Right lobe of liver (tissue), 6 donors: ENCODE measurements at regions not wholly inside any gene's neighbourhood (a gene's known extent, or its start where the extent isn't known, plus 50 kb on each side); places are given as distances from the start of the nearest gene placed in this dataset.

Experiments
- ATAC-seq, 4 donors: fragments of 200-7000 bp; cut with Tn5 transposase; one replicate each; pipeline ENCODE4 v1.9.1; 2020; ENCODE audit warnings: mild to moderate bottlenecking in 4 of 4, moderate library complexity in 4 of 4
- DNase-seq, 3 donors: peaks; one replicate each; pipeline ENCODE4 v3.0.0-alpha.2; 2020
- H3K27ac ChIP-seq, 3 donors: fragments of 200-600 bp; one replicate each; pipeline ENCODE4 v1.8.0; 2022
- H3K27me3 ChIP-seq, 2 donors: fragments of 200-600 bp; one replicate each; pipeline ENCODE4 v1.8.0; 2022
- H3K36me3 ChIP-seq, 4 donors: fragments of 200-600 bp; sonication (generic) in 1 of 4; one replicate each; pipeline versions ENCODE4 v1.5.1 to v1.8.0; 2017 to 2022; ENCODE audit warnings: control low read depth in 1 of 4
- H3K4me1 ChIP-seq, 4 donors: fragments of 200-600 bp; sonication (generic) in 1 of 4; one replicate each; pipeline versions ENCODE4 v1.5.1 to v1.8.0; 2017 to 2022; ENCODE audit warnings: control low read depth in 1 of 4
- H3K4me3 ChIP-seq, 3 donors: fragments of 200-600 bp; one replicate each; pipeline ENCODE4 v1.8.0; 2022
- H3K9me3 ChIP-seq, 4 donors: fragments of 200-600 bp; sonication (generic) in 1 of 4; one replicate each; pipeline versions ENCODE4 v1.5.1 to v1.8.0; 2017 to 2022; ENCODE audit warnings: control low read depth in 1 of 4
- CTCF ChIP-seq, 4 donors: fragments of 200-600 bp in 3 of 4; fragments of 450-650 bp in 1 of 4; IDR thresholded peaks; one replicate each; pipeline versions ENCODE4 v1.5.1 to v1.8.0; 2016 to 2022; ENCODE audit warnings: antibody characterized with exemption in 4 of 4, mild to moderate bottlenecking in 2 of 4
- POLR2A ChIP-seq: fragments of 450-650 bp; IDR thresholded peaks from one replicate; pipeline ENCODE4 v1.6.1; 2017; ENCODE audit warnings: antibody characterized with exemption, mild to moderate bottlenecking
- WGBS: methylation state at CpG from one replicate; pipeline ENCODE4 v1.1.6; 2018; ENCODE audit warnings: low coverage, low lambda C conversion rate; ENCODE audit not compliant: insufficient coverage; ENCODE audit errors: missing lambda C conversion rate; 5-methylcytosine and 5-hydroxymethylcytosine counted together
- intact Hi-C, 2 donors: fragments of 100-400 bp; cut with DNase I; formaldehyde crosslinking; loops; one replicate each; pipeline versions ENCODE4 v1.11.2 to v1.14.1; 2022
- donor health status: DM: no; HTN: yes; CAD: no.
- donor health status: DM: no; HTN: no; CAD: no.
- donor health status: DM: no; HTN: no; CAD: no.
- donor health status: DM: no; HTN: yes; CAD: no.
- donor health status: DM: no; HTN: yes; CAD: no.

- Histone ChIP-seq H3K27me3 (no peaks in the 10 kb centered on the region), H3K4me1 (peaks cover 0 to 6% (median 0%) of the 10 kb centered on the region in 4 donors), H3K36me3 (no peaks in the 10 kb centered on the region), H3K27ac (no peak overlapping the region), H3K9me3 (no peaks in the 10 kb centered on the region), H3K4me3 (no peak overlapping the region)
- TF ChIP-seq CTCF (IDR thresholded peaks at IDR 0.05) (no peak), POLR2A (no peak)
- DNase-seq (no peak), ATAC-seq (no peak)
- intact Hi-C loops = no loop called here
Measured at GRCh38 chr5:111836426-111836825, 79.4 kb upstream of the NREP start.

- no peaks in the 10 kb centered on the region for H3K9me3 ChIP-seq
- H3K36me3 ChIP-seq = no peaks in the 10 kb centered on the region
- intact Hi-C loops = no loop called here
- no peak overlapping the region for H3K27ac ChIP-seq
- no peak overlapping the region for H3K4me3 ChIP-seq
- H3K4me1 ChIP-seq = no peaks in the 10 kb centered on the region
- TF ChIP-seq CTCF (IDR thresholded peaks at IDR 0.05) (no peak), POLR2A (no peak)
- ATAC-seq (peak in 1 of 4 donors; percentile 68), DNase-seq (no peak)
- WGBS = 96% methylated on average over 2 of the region's 2 CpGs
- H3K27me3 ChIP-seq = no peaks in the 10 kb centered on the region
Measured at GRCh38 chr5:111834926-111835599, 78.1 kb upstream of the NREP start.

GRCh38 chr5:111830333-111830732 lies 73.3 kb upstream of the NREP start:
- Histone ChIP-seq H3K9me3 (no peaks in the 10 kb centered on the region), H3K4me3 (no peak overlapping the region), H3K36me3 (no peaks in the 10 kb centered on the region), H3K27ac (no peak overlapping the region), H3K4me1 (no peaks in the 10 kb centered on the region), H3K27me3 (no peaks in the 10 kb centered on the region)
- TF ChIP-seq CTCF (IDR thresholded peaks at IDR 0.05) (no peak), POLR2A (no peak)
- ATAC-seq = no peak
- WGBS = 78% methylated on average over 1 of the region's 1 CpG
- intact Hi-C loops = no loop called here
- DNase-seq = no peak

GRCh38 chr5:111829701-111830100 lies 72.7 kb upstream of the NREP start:
- DNase-seq (no peak), ATAC-seq (no peak)
- Histone ChIP-seq H3K36me3 (no peaks in the 10 kb centered on the region), H3K27ac (no peak overlapping the region), H3K9me3 (no peaks in the 10 kb centered on the region), H3K27me3 (no peaks in the 10 kb centered on the region), H3K4me3 (no peak overlapping the region), H3K4me1 (no peaks in the 10 kb centered on the region)
- intact Hi-C loops = no loop called here
- no peak for TF ChIP-seq POLR2A
- no peak for TF ChIP-seq CTCF (IDR thresholded peaks at IDR 0.05)
- 92% methylated on average over 1 of the region's 1 CpG for WGBS

- 93% methylated on average over 4 of the region's 6 CpGs for WGBS
- Histone ChIP-seq H3K27ac (no peak overlapping the region), H3K4me1 (no peaks in the 10 kb centered on the region), H3K36me3 (no peaks in the 10 kb centered on the region), H3K9me3 (no peaks in the 10 kb centered on the region), H3K4me3 (no peak overlapping the region), H3K27me3 (no peaks in the 10 kb centered on the region)
- TF ChIP-seq POLR2A (no peak), CTCF (IDR thresholded peaks at IDR 0.05) (no peak)
- DNase-seq (no peak), ATAC-seq (no peak)
- intact Hi-C loops = no loop called here
Measured at GRCh38 chr5:111826064-111826463, 69.1 kb upstream of the NREP start.
